Liver (tissue), 8 donors: ENCODE measurements at regions not wholly inside any gene's neighbourhood (a gene's known extent, or its start where the extent isn't known, plus 50 kb on each side); places are given as distances from the start of the nearest gene placed in this dataset.

Experiments
- DNase-seq: peaks from one replicate; pipeline ENCODE4 v3.0.0-alpha.2; 2017; ENCODE audit warnings: low spot score
- H3K27ac ChIP-seq, 2 donors: one replicate each; pipeline ENCODE4 v1.7.0; 2013; ENCODE audit warnings: inconsistent platforms in 2 of 2, low read length in 2 of 2, control low read depth in 1 of 2, low read depth in 1 of 2, mild to moderate bottlenecking in 1 of 2
- H3K27me3 ChIP-seq, 4 donors: one replicate each; pipeline versions ENCODE4 v1.6.1 to v1.7.0; 2013; ENCODE audit warnings: low read length in 3 of 4, inconsistent platforms in 1 of 4, mild to moderate bottlenecking in 1 of 4, moderate library complexity in 1 of 4; ENCODE audit not compliant: control insufficient read depth in 4 of 4, insufficient read depth in 4 of 4
- H3K36me3 ChIP-seq, 4 donors: one replicate each; pipeline versions ENCODE4 v1.6.1 to v1.7.0; 2013; ENCODE audit warnings: low read length in 3 of 4, mild to moderate bottlenecking in 3 of 4, low read depth in 1 of 4, moderate library complexity in 1 of 4; ENCODE audit not compliant: control insufficient read depth in 4 of 4, insufficient read depth in 3 of 4
- H3K4me1 ChIP-seq, 4 donors: one replicate each; pipeline versions ENCODE4 v1.6.1 to v1.7.0; 2013; ENCODE audit warnings: low read length in 3 of 4, mild to moderate bottlenecking in 3 of 4, moderate library complexity in 1 of 4; ENCODE audit not compliant: control insufficient read depth in 4 of 4, insufficient read depth in 4 of 4
- H3K4me3 ChIP-seq, 3 donors: one replicate each; pipeline versions ENCODE4 v1.6.1 to v1.7.0; 2013; ENCODE audit warnings: low read length in 3 of 3, control low read depth in 1 of 3, low read depth in 1 of 3, mild to moderate bottlenecking in 1 of 3
- H3K9ac ChIP-seq, 2 donors: one replicate each; pipeline ENCODE4 v1.7.0; 2013; ENCODE audit warnings: low read length in 2 of 2, mild to moderate bottlenecking in 2 of 2, moderate library complexity in 2 of 2, control low read depth in 1 of 2, low read depth in 1 of 2
- H3K9me3 ChIP-seq, 4 donors: one replicate each; pipeline versions ENCODE4 v1.6.1 to v1.7.0; 2013; ENCODE audit warnings: low read length in 3 of 4; ENCODE audit not compliant: control insufficient read depth in 4 of 4
- EGR1 ChIP-seq, 2 donors: IDR thresholded peaks; 2 replicates each; pipeline ENCODE4 v1.6.1; 2016 to 2018; ENCODE audit warnings: antibody characterized with exemption in 2 of 2, low read depth in 2 of 2
- FOXA2 ChIP-seq: IDR thresholded peaks from 2 replicates; pipeline ENCODE4 v1.6.1; 2016; ENCODE audit warnings: antibody characterized with exemption
- GABPA ChIP-seq, 2 donors: IDR thresholded peaks in 1 of 2; conservative IDR thresholded peaks in 1 of 2; 2 replicates each; pipeline ENCODE4 v1.6.1; 2016; ENCODE audit warnings: antibody characterized with exemption in 2 of 2, mild to moderate bottlenecking in 1 of 2, moderate library complexity in 1 of 2
- JUND ChIP-seq, 2 donors: IDR thresholded peaks; 2 replicates each; pipeline ENCODE4 v1.6.1; 2016; ENCODE audit warnings: antibody characterized with exemption in 2 of 2
- RAD21 ChIP-seq, 2 donors: IDR thresholded peaks; 2 replicates each; pipeline ENCODE4 v1.6.1; 2016; ENCODE audit warnings: antibody characterized with exemption in 2 of 2, mild to moderate bottlenecking in 2 of 2
- TAF1 ChIP-seq: conservative IDR thresholded peaks from 2 replicates; pipeline ENCODE4 v1.6.1; 2016; ENCODE audit warnings: antibody characterized with exemption, mild to moderate bottlenecking
- YY1 ChIP-seq: IDR thresholded peaks from 2 replicates; pipeline ENCODE4 v1.6.1; 2016; ENCODE audit warnings: antibody characterized with exemption, mild to moderate bottlenecking
- WGBS: extraction: QIAGEN DNeasy Blood & Tissue Kit; methylation state at CpG from one replicate; pipeline ENCODE4 v1.1.7; 2013; 5-methylcytosine and 5-hydroxymethylcytosine counted together
- TF ChIP-seq, protein P1 (sequence below): IDR thresholded peaks from 2 replicates; pipeline ENCODE4 v1.6.1; 2016; ENCODE audit warnings: antibody characterized with exemption
- TF ChIP-seq, protein P2 (sequence below): IDR thresholded peaks from 2 replicates; pipeline ENCODE4 v1.6.1; 2016; ENCODE audit warnings: antibody characterized with exemption
- TF ChIP-seq, protein P3 (sequence below): fragments of 150-350 bp; IDR thresholded peaks from 2 replicates; pipeline ENCODE4 v1.5.1; 2017; ENCODE audit warnings: improper control_type of control experiment, low read depth, low read length; ENCODE audit not compliant: missing input control
- TF ChIP-seq, protein P4 (sequence below): IDR thresholded peaks from 2 replicates; pipeline ENCODE4 v1.6.1; 2016; ENCODE audit warnings: antibody characterized with exemption
- donor health status: healthy.
- donor health status: healthy.
- donor health status: healthy.
- donor health status: healthy.
- donor health status: healthy.

DNA sequence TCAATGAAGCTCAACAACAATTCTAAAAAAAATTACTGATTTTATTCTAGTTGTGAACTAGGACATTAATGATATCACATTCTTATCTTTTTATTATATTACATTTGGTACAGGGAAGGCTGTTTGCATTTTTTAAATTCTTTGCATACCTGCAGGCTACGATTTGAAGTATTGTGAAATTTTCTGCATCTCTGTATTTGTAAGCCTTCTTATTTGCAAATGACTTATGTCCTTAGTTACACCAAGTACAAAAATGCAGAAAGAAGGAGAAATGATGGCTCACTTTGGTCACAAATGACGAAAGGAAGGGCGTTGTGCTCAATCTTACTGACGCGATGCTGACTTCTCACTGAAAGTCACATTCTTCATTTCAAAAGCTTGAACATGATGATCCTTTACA lies 227.5 kb upstream of the SOX11 start:
- WGBS: 69% methylated on average over 5 of the region's 5 CpGs
- no peak for DNase-seq
- TF ChIP-seq, protein P1, sequence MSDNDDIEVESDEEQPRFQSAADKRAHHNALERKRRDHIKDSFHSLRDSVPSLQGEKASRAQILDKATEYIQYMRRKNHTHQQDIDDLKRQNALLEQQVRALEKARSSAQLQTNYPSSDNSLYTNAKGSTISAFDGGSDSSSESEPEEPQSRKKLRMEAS: no peak
- TF ChIP-seq EGR1 (IDR thresholded peaks at IDR 0.05; ENCODE audit: low read depth in 2 of 2): no peak
- no peak for TF ChIP-seq TAF1
- no peak for TF ChIP-seq RAD21 (IDR thresholded peaks at IDR 0.05)
- TF ChIP-seq FOXA2: no peak
- TF ChIP-seq JUND (IDR thresholded peaks at IDR 0.05): no peak
- TF ChIP-seq, protein P2, sequence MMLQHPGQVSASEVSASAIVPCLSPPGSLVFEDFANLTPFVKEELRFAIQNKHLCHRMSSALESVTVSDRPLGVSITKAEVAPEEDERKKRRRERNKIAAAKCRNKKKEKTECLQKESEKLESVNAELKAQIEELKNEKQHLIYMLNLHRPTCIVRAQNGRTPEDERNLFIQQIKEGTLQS: no peak
- TF ChIP-seq, protein P3, sequence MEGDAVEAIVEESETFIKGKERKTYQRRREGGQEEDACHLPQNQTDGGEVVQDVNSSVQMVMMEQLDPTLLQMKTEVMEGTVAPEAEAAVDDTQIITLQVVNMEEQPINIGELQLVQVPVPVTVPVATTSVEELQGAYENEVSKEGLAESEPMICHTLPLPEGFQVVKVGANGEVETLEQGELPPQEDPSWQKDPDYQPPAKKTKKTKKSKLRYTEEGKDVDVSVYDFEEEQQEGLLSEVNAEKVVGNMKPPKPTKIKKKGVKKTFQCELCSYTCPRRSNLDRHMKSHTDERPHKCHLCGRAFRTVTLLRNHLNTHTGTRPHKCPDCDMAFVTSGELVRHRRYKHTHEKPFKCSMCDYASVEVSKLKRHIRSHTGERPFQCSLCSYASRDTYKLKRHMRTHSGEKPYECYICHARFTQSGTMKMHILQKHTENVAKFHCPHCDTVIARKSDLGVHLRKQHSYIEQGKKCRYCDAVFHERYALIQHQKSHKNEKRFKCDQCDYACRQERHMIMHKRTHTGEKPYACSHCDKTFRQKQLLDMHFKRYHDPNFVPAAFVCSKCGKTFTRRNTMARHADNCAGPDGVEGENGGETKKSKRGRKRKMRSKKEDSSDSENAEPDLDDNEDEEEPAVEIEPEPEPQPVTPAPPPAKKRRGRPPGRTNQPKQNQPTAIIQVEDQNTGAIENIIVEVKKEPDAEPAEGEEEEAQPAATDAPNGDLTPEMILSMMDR: no peak
- no peak for TF ChIP-seq YY1

DNA sequence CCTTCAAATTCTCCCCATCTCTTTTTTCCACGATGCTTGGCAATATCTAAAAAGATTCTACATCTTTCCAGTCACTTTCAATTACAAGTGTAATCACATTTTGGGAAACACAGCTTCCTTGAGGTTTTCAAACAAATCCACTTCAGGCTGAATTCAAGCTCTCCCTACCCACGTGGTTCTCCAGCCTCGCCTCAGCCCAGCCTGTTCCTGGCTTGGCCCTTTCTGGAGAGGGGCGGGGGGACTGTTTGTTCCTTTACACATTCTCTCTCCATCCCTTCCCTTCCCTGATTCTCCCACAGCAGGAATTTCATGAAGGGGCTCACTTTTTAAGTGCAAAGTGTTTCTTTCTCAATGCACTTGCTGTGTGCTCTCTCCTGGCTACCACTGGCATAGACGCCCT lies 226.3 kb upstream of the SOX11 start:
- H3K4me3 ChIP-seq: no peak overlapping the region
- no peaks in the 10 kb centered on the region for H3K4me1 ChIP-seq
- DNase-seq: no peak
- no peak overlapping the region for H3K27ac ChIP-seq
- no peaks in the 10 kb centered on the region for H3K36me3 ChIP-seq
- H3K9ac ChIP-seq: no peak overlapping the region
- TF ChIP-seq, protein P4, sequence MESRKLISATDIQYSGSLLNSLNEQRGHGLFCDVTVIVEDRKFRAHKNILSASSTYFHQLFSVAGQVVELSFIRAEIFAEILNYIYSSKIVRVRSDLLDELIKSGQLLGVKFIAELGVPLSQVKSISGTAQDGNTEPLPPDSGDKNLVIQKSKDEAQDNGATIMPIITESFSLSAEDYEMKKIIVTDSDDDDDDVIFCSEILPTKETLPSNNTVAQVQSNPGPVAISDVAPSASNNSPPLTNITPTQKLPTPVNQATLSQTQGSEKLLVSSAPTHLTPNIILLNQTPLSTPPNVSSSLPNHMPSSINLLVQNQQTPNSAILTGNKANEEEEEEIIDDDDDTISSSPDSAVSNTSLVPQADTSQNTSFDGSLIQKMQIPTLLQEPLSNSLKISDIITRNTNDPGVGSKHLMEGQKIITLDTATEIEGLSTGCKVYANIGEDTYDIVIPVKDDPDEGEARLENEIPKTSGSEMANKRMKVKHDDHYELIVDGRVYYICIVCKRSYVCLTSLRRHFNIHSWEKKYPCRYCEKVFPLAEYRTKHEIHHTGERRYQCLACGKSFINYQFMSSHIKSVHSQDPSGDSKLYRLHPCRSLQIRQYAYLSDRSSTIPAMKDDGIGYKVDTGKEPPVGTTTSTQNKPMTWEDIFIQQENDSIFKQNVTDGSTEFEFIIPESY: no peak
- no peak for TF ChIP-seq GABPA (IDR thresholded peaks at IDR 0.05 in 1 of 2, conservative IDR thresholded peaks at IDR 0.05 in 1 of 2)
- TF ChIP-seq, protein P2: no peak
- peaks cover 0 to 6% (median 0%) of the 10 kb centered on the region in 4 donors for H3K27me3 ChIP-seq
- H3K9me3 ChIP-seq: no peaks in the 10 kb centered on the region
- WGBS: 52% methylated on average over 5 of the region's 5 CpGs

More for the DNA sequence above, 227.5 kb upstream of the SOX11 start:
- no peak overlapping the region for H3K4me3 ChIP-seq
- H3K36me3 ChIP-seq: no peaks in the 10 kb centered on the region
- H3K27me3 ChIP-seq: peaks cover 0 to 6% (median 0%) of the 10 kb centered on the region in 4 donors
- no peak overlapping the region for H3K9ac ChIP-seq
- no peak overlapping the region for H3K27ac ChIP-seq
- no peaks in the 10 kb centered on the region for H3K9me3 ChIP-seq
- no peaks in the 10 kb centered on the region for H3K4me1 ChIP-seq

DNA sequence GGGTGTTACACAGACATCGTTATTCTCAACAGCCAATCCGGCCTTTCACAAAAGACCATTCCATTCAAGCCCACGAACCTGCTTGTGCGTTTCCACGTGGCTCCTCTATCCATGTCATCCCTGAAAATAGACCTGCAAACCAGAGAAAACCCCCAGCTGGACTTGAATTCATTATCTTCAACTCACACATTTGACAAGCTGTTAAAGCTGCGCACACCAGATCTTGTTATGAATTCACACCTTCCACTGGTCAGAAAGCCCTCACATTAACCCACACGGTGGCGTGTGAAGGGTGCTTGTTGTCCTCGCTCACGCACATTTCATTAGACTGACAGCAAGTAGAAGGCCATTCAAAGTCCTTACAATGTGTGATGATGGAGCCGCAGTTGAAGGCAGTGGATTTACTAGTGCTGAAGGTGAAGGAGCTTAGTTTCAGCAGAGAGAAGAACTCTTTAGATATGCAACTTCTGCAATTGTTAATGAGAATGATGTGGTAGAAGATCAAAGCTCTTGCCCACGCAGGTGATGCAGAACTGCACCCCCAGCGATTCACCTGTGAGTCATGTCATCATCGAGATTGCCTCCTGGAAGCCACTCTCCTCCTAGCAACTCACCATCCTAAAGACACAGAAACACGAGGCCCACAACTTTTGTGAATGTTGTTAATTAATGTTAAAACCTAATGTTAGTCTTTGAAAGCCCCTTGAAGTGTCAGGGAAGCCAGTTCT lies 224.8 kb upstream of the SOX11 start:
- Histone ChIP-seq H3K9ac (no peak overlapping the region), H3K4me1 (no peaks in the 10 kb centered on the region), H3K9me3 (no peaks in the 10 kb centered on the region), H3K27me3 (peaks cover 0 to 6% (median 0%) of the 10 kb centered on the region in 4 donors), H3K4me3 (no peak overlapping the region), H3K36me3 (no peaks in the 10 kb centered on the region), H3K27ac (no peak overlapping the region)
- WGBS: 78% methylated on average over 15 of the region's 15 CpGs
- no peak for DNase-seq
- no peak for TF ChIP-seq FOXA2
- TF ChIP-seq, protein P2: no peak
